ENCODE measurements at regions not wholly inside any gene's neighbourhood (a gene's known extent, or its start where the extent isn't known, plus 50 kb on each side); places are given as distances from the start of the nearest gene placed in this dataset.

GRCh38 chr4:62591756-62592155 lies 1391.6 kb downstream of the ADGRL3 start:
- H3K18ac ChIP-seq (ENCODE audit: insufficient read length, low read depth, low read length) = no peak overlapping the region
- DNase-seq = no peak
- H2BK20ac ChIP-seq (ENCODE audit: low read depth, low read length, poor library complexity, severe bottlenecking) = no peak overlapping the region
- no peaks in the 10 kb centered on the region for H3K23me2 ChIP-seq (ENCODE audit: insufficient read length, low read depth, low read length, poor library complexity, severe bottlenecking)
- no CpG with 5 or more reads among the region's 2 CpGs for WGBS (ENCODE audit: extremely low coverage, insufficient read length, low lambda C conversion rate)
- no peak overlapping the region for H2BK5ac ChIP-seq (ENCODE audit: insufficient read length, low read length)
- Mint-ChIP-seq H3K4me3 (no peak overlapping the region), H3K27ac (no peak overlapping the region), H3K4me1 (no peaks in the 10 kb centered on the region), H3K36me3 (ENCODE audit: insufficient read depth in 1 of 3, low read depth in 3 of 3) (peaks cover 3 to 17% (median 7%) of the 10 kb centered on the region in 3 experiments; a peak in 6 of 7 replicates), H3K9me3 (peaks cover 16 to 17% of the 10 kb centered on the region in 2 experiments), H3K27me3 (ENCODE audit: low read depth) (peaks cover 3% of the 10 kb centered on the region; the same call in 1 of the 2 replicates)
- H3K79me2 ChIP-seq (ENCODE audit: insufficient read depth, low read length) = no peaks in the 10 kb centered on the region
- no peaks in the 10 kb centered on the region for H3K79me1 ChIP-seq (ENCODE audit: insufficient read depth, low read depth, low read length, poor library complexity, severe bottlenecking)
- H3K23ac ChIP-seq (ENCODE audit: insufficient read length, low read depth, low read length) = no peak overlapping the region
- no peak overlapping the region for H3T11ph ChIP-seq (ENCODE audit: low read length)
- H3K4ac ChIP-seq (ENCODE audit: low read depth, low read length) = no peak overlapping the region
- no peak overlapping the region for H2AFZ ChIP-seq (ENCODE audit: low read length)
- H3K9ac ChIP-seq (ENCODE audit: extremely low read depth, insufficient read length, low read length) = no peak overlapping the region
- no peak overlapping the region for H4K91ac ChIP-seq (ENCODE audit: insufficient read length, low read depth, low read length)
- no peak overlapping the region for H3K56ac ChIP-seq (ENCODE audit: insufficient read length, low read depth, low read length)
- H3K9me3 ChIP-seq (ENCODE audit: control insufficient read depth, low read depth, low read length) = peaks cover 12% of the 10 kb centered on the region
- no peak overlapping the region for H4K5ac ChIP-seq (ENCODE audit: insufficient read length, low read depth, low read length)
- no peaks in the 10 kb centered on the region for H3K4me1 ChIP-seq (ENCODE audit: insufficient read depth, low read length)
- no peak overlapping the region for H3K4me2 ChIP-seq (ENCODE audit: insufficient read depth, insufficient read length, low read length)
- H2BK120ac ChIP-seq (ENCODE audit: low read depth, low read length, poor library complexity, severe bottlenecking) = no peak overlapping the region
- no peak overlapping the region for H2AK5ac ChIP-seq (ENCODE audit: insufficient read length, low read length)
- H3K27ac ChIP-seq (ENCODE audit: insufficient read length, low read depth, low read length) = no peak overlapping the region
- H4K8ac ChIP-seq (replicated peaks; ENCODE audit: insufficient read length, low read depth, low read length) = no peak overlapping the region
- no peak for TF ChIP-seq CTCF (conservative IDR thresholded peaks at IDR 0.05)
- H2BK15ac ChIP-seq (ENCODE audit: low read depth, low read length) = no peak overlapping the region
- no peaks in the 10 kb centered on the region for H4K20me1 ChIP-seq (ENCODE audit: control insufficient read depth, insufficient read depth, insufficient read length)
- H3K27me3 ChIP-seq (ENCODE audit: insufficient read depth, low read length) = no peaks in the 10 kb centered on the region
- no peak overlapping the region for H2BK12ac ChIP-seq (ENCODE audit: insufficient read length, low read depth, low read length)
- H3K14ac ChIP-seq (ENCODE audit: insufficient read depth, low read length) = no peak overlapping the region

Data from H9 (cell line).